ENCODE measurements at regions not wholly inside any gene's neighbourhood (a gene's known extent, or its start where the extent isn't known, plus 50 kb on each side); places are given as distances from the start of the nearest gene placed in this dataset.

DNA sequence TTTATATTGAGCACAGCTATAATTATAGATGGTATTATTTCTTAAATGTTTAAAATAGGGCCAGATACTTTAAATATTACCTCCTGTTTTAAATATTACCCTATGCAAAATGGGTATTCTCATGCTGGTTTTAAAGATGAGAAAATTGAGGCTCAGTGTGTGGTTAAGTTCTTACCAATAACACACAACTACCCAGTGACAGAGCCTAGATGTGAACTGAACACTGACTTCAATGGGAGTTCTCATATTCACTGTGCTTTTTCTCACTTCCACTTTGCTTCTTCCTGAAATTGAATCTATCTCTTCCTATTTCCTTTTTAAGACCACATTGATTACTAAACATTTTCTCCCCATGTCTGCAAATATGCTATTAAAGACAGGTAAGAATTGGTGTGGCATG is 135.8 kb upstream of the TUSC1 start:
- TF ChIP-seq, protein P1, sequence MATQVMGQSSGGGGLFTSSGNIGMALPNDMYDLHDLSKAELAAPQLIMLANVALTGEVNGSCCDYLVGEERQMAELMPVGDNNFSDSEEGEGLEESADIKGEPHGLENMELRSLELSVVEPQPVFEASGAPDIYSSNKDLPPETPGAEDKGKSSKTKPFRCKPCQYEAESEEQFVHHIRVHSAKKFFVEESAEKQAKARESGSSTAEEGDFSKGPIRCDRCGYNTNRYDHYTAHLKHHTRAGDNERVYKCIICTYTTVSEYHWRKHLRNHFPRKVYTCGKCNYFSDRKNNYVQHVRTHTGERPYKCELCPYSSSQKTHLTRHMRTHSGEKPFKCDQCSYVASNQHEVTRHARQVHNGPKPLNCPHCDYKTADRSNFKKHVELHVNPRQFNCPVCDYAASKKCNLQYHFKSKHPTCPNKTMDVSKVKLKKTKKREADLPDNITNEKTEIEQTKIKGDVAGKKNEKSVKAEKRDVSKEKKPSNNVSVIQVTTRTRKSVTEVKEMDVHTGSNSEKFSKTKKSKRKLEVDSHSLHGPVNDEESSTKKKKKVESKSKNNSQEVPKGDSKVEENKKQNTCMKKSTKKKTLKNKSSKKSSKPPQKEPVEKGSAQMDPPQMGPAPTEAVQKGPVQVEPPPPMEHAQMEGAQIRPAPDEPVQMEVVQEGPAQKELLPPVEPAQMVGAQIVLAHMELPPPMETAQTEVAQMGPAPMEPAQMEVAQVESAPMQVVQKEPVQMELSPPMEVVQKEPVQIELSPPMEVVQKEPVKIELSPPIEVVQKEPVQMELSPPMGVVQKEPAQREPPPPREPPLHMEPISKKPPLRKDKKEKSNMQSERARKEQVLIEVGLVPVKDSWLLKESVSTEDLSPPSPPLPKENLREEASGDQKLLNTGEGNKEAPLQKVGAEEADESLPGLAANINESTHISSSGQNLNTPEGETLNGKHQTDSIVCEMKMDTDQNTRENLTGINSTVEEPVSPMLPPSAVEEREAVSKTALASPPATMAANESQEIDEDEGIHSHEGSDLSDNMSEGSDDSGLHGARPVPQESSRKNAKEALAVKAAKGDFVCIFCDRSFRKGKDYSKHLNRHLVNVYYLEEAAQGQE (IDR thresholded peaks at IDR 0.05; ENCODE audit: low read depth): no peak
- no peak for TF ChIP-seq YY1 (IDR thresholded peaks at IDR 0.05; ENCODE audit: low read depth)
- TF ChIP-seq EGR1 (IDR thresholded peaks at IDR 0.05): no peak
- TF ChIP-seq ZBTB7A (IDR thresholded peaks at IDR 0.05; ENCODE audit: low read depth): no peak
- TF ChIP-seq EP300 (IDR thresholded peaks at IDR 0.05; ENCODE audit: borderline replicate concordance): no peak
- TF ChIP-seq, protein P2, sequence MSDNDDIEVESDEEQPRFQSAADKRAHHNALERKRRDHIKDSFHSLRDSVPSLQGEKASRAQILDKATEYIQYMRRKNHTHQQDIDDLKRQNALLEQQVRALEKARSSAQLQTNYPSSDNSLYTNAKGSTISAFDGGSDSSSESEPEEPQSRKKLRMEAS (IDR thresholded peaks at IDR 0.05): no peak

All from Ishikawa (cell line).